Forelimb muscle (tissue), 1 donor: ENCODE measurements at regions not wholly inside any gene's neighbourhood (a gene's known extent, or its start where the extent isn't known, plus 50 kb on each side); places are given as distances from the start of the nearest gene placed in this dataset.

Experiments
- DNase-seq: peaks from one replicate; pipeline ENCODE4 v3.0.0-alpha.2; 2013; ENCODE audit warnings: low read depth

DNA sequence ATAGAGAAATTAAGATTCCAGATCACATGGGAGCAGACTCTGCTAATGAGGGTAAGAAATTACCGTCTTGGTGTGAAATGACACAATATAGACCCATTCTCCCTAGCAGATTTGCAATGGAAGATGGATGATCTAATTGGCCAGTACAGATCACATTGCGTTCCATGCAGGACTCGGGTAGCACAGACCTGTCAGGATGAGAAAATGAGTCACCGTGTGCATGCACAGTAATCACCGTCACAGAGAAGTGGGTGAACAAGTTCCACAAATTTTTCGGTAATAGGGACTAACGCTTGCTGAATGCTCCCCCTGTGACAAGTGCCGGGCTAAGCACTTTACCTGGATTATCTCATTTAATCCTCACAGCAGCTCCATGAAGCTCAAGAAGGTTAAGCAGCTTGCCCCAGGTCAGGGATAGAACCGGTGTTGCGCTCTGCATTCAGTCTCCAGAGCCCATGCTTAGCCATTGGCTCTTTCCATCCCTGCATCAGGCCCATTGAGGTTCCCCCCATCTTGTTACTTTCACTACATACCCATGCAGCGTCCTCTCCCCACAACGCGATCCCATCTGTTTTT lies 375.6 kb downstream of the FBXW7 start:
- DNase-seq, result no peak

DNA sequence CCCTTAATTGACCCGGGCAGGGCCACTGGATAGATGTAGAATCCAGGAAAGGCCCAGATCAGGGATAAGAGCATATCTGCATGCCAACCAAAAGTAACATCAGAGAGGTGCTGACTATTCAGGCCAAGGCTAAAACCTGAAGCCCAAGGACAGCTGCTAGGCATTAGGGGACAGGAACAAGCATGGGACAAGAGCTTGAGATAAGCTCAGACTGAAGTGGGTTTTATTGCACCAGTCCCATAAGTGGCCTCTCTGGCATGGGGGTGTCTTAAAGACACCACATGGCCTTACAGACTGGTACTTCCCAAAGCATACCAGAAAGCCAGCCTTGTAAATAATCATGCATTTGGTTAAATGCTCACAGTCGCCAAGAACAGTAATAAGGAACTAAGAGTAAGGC lies 376.1 kb downstream of the FBXW7 start:
- DNase-seq, result no peak

DNA sequence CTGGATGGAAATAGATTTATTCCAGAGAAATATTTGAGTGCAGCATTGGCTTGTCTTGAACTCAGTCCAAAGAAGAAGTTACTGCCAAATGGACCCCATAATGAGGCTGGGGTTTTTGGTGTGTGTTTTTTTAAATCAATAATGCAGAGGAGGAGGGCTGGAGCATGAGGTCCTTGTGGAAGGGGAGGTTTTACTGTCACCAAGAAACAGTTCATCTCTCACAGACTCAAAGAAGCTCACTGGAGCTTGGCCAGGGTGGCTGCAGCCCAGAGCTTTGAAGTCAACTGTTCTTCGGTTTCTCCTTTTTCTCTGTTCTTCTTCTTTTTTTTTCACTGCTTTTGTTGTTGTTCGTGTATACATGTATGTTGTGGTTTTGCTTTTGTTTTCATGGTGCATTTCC lies 377.7 kb downstream of the FBXW7 start:
- DNase-seq, result no peak

DNA sequence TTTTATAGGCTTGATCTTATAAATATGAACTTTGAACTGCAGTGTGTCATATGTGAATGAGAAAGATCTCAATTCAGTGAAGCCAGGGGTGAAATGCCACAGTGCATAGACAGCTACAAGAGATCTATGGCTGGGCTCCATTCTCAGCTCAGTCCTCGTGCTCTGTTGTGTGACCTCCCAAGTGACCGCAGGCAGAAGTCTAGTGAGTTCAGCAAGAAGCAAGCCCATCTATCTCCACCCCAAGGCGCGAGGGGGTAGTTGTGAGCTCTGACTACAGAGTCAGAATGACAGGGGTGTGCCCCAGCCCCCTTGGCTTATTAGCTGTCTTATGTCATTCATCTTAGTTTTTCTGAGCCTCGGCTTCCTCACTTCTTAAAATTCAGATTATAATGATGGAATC lies 378.3 kb downstream of the FBXW7 start:
- DNase-seq, result no peak

DNA sequence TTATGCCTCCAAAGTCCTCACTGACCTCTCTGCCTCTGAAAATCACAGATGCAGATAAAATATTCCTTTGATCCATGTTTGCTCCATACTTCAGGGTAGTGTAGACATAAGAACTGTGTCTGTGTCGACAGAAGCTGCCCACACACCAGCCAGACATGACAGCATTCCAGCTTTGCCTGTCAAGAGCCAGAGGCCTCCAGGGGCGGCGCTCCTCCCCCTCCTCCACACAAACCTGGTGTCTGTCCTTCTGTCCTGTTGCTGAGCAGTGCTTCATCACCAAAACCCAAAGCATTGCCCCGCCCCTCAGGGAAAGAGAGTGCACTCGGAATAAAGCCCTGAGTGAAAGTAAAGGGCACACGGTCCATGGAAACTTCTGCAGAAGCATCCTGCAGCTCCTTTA lies 379.4 kb downstream of the FBXW7 start:
- DNase-seq, result no peak

DNA sequence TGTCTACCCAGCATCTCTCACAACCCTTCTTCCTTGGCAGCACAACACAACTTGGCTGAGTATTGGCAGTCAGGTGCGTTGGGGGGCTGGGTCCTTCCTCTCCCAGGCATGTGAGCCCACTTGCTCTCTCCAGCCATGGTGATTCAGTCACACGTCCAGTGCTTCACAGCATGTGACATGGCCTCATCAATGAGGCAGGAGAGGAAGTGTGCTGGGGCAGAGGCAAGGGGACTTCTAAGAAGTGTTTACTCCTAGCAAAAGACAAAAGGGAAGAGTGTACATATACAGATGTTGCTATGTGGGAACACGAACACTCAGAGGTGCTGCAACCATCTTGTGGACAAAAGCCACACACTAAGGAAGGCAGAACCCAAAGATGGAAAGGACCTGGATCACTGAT lies 380.8 kb downstream of the FBXW7 start:
- DNase-seq, result no peak

DNA sequence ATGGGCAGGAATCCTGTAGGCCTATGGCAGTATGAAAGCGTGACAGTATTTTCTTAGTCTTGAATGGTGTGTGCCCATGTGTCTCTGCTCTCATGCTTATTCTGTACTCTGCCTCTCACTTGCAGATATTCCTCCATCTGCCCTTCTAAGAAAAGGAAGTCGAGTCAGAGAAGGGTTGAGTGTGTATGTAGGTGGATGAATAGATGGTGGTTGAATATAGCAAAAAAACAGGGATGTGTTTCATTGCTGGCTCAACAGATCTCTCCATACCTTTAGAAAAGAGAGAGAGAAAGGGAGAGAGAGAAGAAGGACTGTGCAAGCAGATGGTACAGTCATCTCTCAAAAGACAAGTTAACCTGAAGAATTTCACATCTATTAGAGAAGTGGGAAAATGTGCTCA lies 381.5 kb downstream of the FBXW7 start:
- no peak for DNase-seq

DNA sequence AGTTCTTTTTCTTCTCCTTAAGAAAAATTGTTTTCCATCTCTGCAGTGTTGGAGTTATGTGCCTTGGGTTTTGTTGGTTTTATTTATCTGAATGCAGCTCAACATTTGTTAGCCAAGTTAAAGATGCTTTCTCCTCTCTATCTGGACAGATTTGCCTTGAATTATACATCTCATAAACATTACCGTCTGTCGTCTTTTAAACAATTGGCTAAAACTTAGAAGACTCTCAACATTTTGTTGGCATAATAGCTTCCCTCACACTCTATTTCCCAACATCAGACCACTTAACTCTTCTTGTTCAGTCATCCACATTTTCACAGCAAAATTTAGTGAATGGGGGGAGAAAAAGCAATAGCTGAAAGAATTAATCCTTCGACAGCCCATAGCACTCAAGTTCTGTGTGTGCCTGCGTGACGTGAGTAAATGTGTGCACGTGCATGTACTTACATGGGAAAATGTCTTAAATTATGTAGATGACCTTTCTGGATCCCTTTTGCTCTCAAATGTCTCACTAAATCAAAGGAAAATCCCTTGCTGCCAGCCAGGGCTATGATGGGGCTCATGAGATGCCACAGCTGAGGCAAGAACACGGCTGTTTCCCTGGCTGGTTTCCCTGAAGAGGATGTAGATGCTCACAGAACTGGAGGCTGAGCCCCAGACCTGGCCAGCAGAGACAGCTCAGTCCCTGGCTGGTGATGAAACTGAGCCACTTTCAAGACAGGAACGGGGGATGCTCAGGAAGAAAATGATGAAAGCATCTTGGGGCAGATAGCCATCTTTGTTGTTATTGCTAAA lies 382.2 kb downstream of the FBXW7 start:
- DNase-seq, result no peak

DNA sequence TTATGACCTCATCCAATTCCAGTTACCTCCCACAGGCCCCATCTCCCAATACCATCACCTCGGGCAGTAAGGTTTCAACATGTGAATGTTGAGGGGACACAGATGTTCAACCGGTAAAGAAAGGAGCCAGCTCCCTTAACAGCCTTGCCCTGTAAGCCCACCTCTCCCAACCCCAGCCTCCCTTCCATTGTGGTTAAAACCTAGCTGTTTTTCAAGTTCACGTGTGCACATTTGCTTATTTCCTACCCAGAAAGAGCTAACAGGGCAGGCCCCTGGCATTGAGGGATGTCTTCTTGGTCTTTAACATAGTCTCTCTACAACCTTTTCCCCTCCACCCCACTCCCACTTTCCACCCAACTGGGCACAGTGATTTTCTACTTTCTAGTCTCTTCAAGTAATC lies 385.7 kb downstream of the FBXW7 start:
- no peak for DNase-seq

DNA sequence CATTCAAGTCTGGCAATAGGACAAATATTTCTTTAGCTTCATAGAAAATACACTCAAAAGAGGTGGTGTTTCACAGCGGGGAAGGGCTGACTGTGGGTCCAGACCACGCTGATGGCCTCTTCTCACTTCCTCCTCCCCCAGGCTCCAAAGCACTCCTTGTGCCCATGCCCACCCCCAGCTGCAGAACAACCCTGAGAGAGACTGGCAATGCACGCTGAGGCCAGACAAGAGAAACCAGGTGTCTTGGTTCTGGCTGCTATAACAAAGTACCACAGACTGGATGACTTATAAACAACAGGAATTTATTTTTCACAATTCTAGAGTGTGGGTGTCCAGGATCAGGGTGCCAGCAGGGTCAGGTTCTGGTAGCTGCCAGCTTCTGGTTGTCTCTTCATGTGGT lies 386.1 kb downstream of the FBXW7 start:
- DNase-seq, result no peak

DNA sequence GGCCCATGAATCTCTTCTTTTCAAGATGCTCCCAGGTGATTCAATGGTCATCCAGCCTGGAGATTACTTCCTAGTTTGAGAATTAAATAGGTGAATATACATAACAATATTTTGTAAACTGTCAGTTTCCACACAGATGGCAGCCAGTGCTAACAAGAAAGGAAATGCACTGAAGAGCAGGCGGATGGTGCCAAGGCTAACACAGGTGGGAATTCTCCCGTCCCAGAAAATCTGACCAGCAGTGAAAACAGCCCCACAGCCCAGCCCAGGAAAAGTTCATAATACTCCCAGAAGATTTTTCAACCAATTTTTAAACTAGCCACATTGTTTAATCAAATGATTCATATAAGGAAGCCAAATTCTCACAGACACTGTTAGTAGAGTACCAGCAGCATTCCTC lies 387.2 kb upstream of the GATB start:
- DNase-seq, result no peak

DNA sequence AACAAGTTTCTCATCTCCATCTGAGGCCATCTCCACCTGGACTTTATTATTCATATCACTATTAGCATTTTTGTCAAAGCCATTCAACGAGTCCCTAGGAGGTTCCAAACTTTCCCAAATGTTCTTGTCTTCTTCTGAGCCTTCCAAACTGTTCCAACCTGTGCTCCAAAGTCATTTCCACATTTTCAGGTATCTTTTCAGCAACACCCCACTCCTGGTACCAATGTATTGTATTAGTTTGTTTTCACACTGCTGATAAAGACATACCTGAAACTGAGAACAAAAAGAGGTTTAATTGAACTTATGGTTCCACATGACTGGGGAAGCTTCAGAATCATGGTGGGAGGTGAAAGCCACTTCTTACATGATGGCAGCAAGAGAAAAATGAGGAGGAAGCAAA lies 385.4 kb upstream of the GATB start:
- no peak for DNase-seq

DNA sequence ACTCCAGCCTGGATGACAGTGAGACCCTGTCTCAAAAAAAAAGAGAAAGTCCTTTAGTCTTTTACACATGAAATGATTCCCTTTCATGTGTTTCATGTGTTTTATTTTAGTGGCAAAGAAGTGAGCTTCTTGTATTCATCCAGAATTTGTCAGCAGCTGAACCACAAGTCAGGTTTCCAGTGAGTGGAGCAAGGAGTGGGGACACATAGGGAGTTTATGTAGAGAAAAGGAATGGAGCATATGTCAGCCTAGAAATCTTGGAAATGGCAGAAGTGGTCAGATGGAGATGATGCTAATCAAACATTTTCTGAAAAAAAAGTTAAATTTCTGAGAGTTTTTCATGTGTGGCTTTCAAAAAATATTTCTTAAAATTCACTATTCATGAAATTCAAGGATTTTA lies 383.0 kb upstream of the GATB start:
- DNase-seq, result no peak

DNA sequence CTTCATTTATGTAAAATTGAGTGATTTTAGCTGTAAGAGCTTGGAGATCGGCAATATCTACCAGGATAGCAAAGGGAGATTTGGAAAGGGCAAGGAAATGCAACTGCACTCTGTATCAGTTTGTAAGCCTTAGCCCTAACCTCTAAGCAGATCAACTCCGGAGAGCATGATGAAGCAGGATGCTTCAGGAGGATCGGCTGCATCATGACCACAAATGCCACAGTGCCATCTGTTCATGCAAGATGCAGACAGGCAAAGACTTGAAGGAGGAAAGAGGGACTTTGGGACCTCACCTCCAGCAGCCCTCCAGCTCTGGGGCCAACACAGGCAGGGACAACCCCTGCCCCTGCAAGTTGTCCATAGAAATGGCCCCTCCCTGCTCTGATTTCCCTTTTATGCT lies 377.6 kb upstream of the GATB start:
- DNase-seq, result no peak

DNA sequence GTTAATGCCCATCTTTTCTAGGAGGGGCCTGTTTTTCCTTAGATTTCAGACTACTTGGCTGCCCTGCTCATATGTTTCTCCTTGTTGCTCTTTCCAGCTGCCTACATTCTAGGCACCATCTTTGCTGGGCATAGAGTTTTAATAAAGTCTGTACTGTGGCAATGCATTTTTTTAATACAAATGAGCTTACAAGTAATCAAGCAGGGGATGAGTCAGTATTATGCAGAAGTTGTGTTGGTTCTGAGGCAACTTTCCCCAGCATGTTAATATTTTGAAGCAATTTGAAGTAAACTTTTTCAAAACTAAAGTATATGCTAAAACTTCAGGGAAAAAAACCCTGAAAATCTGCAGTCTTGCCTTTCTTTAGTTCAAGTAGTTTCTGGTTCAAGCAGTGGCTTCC lies 372.0 kb upstream of the GATB start:
- no peak for DNase-seq

DNA sequence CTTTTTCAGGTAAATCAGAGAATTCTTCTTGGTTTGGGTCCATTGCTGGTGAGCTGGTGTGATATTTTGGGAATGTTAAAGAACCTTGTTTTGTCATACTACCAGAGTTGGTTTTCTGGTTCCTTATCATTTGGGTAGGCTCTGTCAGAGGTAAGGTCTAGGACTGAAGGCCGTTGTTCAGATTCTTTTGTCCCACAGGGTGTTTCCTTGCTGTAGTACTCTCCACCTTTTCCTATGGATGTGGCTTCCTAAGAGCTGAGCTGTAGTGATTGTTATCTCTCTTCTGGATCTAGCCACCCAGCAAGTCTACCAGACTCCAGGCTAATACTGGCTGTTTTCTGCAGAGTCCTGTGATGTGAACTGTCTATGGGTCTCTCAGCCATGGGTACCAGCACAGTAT lies 367.5 kb upstream of the GATB start:
- DNase-seq, result no peak

DNA sequence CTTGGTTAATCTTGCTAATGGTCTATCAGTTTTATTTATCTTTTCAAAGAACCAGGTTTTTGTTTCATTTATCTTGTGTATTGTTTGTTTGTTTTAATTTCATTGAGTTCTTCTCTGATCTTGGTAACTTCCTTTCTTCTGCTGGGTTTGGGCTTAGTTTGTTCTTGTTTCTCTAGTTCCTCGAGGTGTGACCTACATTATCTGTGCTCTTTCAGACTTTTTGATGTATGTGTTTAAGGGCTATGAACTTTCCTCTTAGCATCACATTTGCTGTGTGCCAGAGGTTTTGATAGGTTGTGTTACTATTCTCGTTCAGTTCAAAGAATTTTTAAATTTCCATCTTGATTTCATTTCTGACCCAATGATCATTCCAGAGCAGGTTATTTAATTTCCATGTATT lies 365.4 kb upstream of the GATB start:
- DNase-seq, result no peak

DNA sequence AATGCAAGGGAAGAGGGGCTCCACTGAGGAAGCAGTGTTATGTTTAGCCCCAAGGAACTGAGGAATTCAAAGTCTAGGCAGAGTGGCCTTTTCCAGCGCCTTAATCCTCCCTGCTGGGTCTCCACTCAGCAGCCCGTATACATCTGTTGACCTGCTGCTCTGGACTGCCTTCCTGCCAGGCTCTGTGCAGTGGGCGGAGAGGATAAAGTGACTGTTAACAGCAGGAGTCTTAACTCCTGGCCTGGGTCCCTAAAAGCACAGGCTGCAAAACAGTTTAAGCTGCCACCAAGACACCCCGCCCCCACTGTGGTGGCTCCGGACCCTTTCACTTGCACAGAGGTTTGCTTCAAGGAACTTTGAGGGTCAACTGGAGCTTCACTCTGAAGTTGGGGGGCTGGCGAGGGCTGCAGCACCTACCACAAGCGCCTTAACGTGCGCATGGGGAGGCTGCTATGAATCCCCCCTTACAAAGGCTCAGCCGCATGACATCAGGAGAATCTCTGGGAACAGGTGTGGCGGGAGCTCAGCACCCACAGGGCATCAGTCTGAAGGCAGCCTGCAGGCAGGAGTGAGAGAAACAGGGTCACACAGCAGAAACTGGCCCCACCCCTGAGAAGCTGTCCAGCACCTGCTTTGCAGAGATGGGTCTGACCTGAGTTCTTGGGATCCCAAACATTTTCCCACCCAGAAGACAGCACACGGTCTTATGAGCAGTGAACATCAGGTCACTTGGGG lies 358.2 kb upstream of the GATB start:
- DNase-seq, result no peak

DNA sequence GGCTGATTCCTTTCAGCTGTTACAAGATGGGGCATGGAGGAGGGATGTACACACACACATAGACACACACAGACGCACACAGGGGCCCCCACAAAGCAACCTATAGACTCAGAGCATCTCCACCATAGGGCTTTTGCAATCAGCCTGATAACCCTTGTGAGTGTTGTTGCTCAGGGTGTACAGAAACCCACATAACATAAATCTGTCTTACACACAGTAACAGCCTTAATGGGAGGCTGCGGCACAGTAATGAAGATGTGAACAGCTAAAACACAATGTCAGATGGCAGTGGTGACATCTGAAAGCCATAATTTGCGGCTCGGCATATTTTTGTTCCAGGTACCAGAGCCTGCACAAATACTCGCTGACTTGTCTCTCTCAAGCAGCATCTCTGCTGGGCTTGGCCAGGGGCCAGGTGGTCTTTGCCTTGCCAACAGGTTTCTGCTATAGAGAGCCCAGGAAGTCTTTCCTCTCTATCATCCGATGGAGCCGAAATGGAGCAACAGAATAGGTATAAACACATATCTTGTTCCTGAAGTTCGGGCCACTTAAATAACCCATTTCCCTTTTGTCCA lies 357.2 kb upstream of the GATB start:
- no peak for DNase-seq

DNA sequence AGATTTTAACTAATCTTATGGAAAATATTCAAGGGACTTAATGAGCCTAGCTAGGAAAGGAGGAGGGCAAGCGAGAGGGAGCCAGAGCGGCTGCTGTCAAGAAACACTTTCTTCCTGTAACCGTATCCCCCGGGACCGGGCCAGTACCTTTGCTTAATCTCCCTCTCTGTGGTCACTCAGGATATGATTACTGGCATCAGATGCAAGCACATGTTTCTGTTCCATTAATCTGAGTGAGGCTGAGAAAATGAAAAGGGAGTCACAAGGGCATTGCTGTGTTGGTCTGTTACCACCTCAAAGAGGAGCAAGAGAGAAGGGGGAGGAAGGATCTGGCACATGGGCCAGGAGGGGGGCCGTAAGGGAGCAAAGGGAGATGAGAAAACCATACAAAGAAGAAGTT lies 356.7 kb upstream of the GATB start:
- DNase-seq, result no peak

DNA sequence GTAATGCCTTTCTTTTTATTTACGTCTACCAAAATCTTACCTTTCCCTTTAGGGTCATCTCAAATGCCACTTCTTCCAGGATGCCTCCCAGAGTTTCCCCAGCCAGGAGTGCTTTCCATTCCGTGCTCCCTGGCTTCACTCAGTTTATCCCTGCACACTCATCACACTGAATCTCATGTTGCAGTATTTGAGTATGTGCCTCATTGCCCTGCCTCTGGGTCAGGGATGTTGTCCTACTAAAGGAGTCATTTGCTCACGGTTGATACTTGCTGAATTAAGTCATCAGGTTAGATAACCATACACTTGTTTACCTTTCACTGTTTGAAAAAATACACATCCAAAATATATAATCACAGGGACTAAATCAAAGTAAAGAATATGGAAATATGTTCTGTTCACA lies 356.2 kb upstream of the GATB start:
- DNase-seq, result no peak

DNA sequence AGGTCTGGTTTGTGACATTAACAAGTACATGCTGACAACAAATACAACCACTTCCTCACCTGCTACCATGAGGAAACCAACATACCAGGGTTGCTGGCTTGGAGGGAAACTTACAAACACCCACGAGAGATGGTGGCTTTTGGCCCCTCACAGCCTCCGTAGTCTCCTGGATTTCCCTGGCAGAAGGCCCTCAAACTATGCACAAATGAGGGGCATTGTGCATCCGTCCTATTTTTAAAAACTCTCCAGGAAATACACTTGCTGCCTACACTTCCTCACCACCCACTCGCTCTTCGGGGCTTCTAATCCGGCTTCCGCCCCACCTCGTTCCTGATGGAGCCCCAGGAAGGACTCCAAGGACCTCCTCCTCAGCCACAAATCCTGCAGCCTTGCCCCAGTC lies 355.0 kb upstream of the GATB start:
- no peak for DNase-seq

DNA sequence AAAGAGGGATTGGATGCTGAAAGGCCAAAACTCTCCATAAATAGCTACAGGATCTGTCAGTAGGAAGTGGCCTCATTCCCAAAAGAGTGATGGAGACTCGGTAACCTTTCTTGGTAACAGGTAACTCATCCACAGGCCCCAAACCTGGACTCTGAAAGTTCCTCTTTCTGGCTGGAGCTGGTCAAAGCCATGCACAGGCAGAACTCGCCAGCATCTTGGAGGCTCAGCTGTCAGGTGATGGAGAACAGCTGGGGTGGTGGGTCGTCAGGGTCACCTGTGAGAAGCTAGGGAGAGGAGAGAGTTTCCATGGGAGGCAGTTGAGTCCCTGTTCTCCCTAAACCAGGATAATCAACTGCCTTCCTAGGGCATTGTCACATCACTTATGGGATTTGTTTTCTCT lies 354.3 kb upstream of the GATB start:
- no peak for DNase-seq
